GM23248 (cell line): ENCODE measurements at regions not wholly inside any gene's neighbourhood (a gene's known extent, or its start where the extent isn't known, plus 50 kb on each side); places are given as distances from the start of the nearest gene placed in this dataset.

Source experiments
- EZH2 ChIP-seq: fragments of 200-600 bp; sonication (generic); IDR thresholded peaks from 2 replicates; pipeline ENCODE4 v1.6.1; 2018; ENCODE audit warnings: antibody characterized with exemption, mild to moderate bottlenecking; ENCODE audit not compliant: insufficient read depth, poor library complexity, severe bottlenecking
- EZH2phosphoT487 ChIP-seq: fragments of 200-600 bp; sonication (generic); IDR thresholded peaks from 2 replicates; pipeline ENCODE4 v1.6.1; 2018; ENCODE audit warnings: antibody characterized with exemption, moderate library complexity, mild to moderate bottlenecking, low read depth; ENCODE audit not compliant: insufficient read depth

DNA sequence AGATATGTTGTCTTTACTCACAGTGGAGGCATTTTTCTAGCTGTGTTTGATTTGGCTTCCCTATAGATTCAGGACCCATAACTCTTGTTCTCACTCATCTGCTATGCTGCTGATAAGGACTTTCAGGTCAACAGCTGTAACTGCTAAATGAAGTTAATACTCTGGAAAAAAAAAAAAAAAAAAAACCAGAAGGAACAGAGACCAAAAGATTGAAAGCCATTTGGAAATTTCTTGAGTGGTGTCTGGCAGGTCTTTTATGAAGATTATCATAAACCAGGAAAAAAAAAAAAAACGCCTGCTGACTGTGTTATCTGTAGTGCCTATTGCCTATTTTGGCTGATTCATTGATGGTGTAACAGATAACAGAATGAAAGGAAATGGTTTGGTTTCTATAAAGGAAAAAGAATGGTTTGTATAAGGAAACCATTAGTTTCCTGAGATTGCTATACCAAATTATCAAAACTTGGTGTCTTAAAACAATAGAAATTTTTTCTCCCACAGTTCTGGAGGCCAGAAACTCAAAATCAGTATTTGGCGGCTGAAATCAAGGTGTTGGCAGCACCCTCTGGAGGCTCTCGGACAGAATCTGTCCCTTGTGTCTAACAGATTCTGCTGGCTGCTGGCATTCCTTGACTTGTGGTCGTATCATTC is 60.5 kb upstream of the BET1 start:
- TF ChIP-seq EZH2 (no peak), EZH2phosphoT487 (no peak)
